Hepatocyte (in vitro differentiated cells): ENCODE measurements at regions not wholly inside any gene's neighbourhood (a gene's known extent, or its start where the extent isn't known, plus 50 kb on each side); places are given as distances from the start of the nearest gene placed in this dataset.

Source experiments
- DNase-seq: peaks from one replicate; pipeline ENCODE4 v3.0.0-alpha.2; 2016; ENCODE audit warnings: low spot score
- H2AFZ ChIP-seq: fragments of 200-600 bp; sonication (generic); 2 replicates; pipeline ENCODE4 v1.6.0; 2016; ENCODE audit warnings: antibody characterized with exemption, mild to moderate bottlenecking
- H3K27ac ChIP-seq: fragments of 200-600 bp; sonication (generic); 2 replicates; pipeline ENCODE4 v1.5.1; 2016; ENCODE audit warnings: mild to moderate bottlenecking
- H3K27me3 ChIP-seq: fragments of 200-600 bp; sonication (generic); 2 replicates; pipeline ENCODE4 v1.6.1; 2016
- H3K36me3 ChIP-seq: fragments of 200-600 bp; sonication (generic); replicated peaks from 2 replicates; pipeline ENCODE4 v1.5.1; 2016; ENCODE audit warnings: low read depth; ENCODE audit not compliant: insufficient read depth
- H3K4me1 ChIP-seq: fragments of 200-600 bp; sonication (generic); 2 replicates; pipeline ENCODE4 v1.5.1; 2016; ENCODE audit warnings: mild to moderate bottlenecking, moderate library complexity; ENCODE audit not compliant: insufficient read depth
- H3K4me2 ChIP-seq: fragments of 200-600 bp; sonication (generic); 2 replicates; pipeline ENCODE4 v1.6.0; 2016
- H3K4me3 ChIP-seq: fragments of 200-600 bp; sonication (generic); 2 replicates; pipeline ENCODE4 v1.5.1; 2016; ENCODE audit warnings: mild to moderate bottlenecking
- H3K79me2 ChIP-seq: fragments of 200-600 bp; sonication (generic); 2 replicates; pipeline ENCODE4 v1.6.0; 2017; ENCODE audit warnings: mild to moderate bottlenecking
- H3K9me2 ChIP-seq: fragments of 200-600 bp; sonication (generic); replicated peaks from 2 replicates; pipeline ENCODE4 v1.6.0; 2017; ENCODE audit warnings: mild to moderate bottlenecking; ENCODE audit not compliant: insufficient read depth
- H3K9me3 ChIP-seq: fragments of 200-600 bp; sonication (generic); 2 replicates; pipeline ENCODE4 v1.5.1; 2016; ENCODE audit warnings: low read depth, mild to moderate bottlenecking
- H4K20me1 ChIP-seq: fragments of 200-600 bp; sonication (generic); 2 replicates; pipeline ENCODE4 v1.6.0; 2016; ENCODE audit warnings: mild to moderate bottlenecking; ENCODE audit not compliant: insufficient read depth, poor library complexity, severe bottlenecking
- CTCF ChIP-seq: fragments of 200-600 bp; sonication (generic); IDR thresholded peaks from 2 replicates; pipeline ENCODE4 v1.5.1; 2016; ENCODE audit warnings: antibody characterized with exemption, mild to moderate bottlenecking; ENCODE audit not compliant: poor library complexity
- EZH2 ChIP-seq: fragments of 200-600 bp; sonication (generic); IDR thresholded peaks from 2 replicates; pipeline ENCODE4 v1.6.1; 2016; ENCODE audit warnings: antibody characterized with exemption, mild to moderate bottlenecking, borderline replicate concordance
- EZH2phosphoT487 ChIP-seq: fragments of 200-600 bp; sonication (generic); IDR thresholded peaks from one replicate; pipeline ENCODE4 v1.6.1; 2018; ENCODE audit warnings: antibody characterized with exemption, mild to moderate bottlenecking, low read depth, moderate library complexity; ENCODE audit not compliant: unreplicated experiment, severe bottlenecking
- WGBS: methylation state at CpG from one replicate; pipeline ENCODE4 v1.1.6; 2016; ENCODE audit warnings: low lambda C conversion rate; ENCODE audit errors: missing lambda C conversion rate; 5-methylcytosine and 5-hydroxymethylcytosine counted together

GRCh38 chr4:154073107-154073822 lies 284.4 kb upstream of the SFRP2 start:
- TF ChIP-seq EZH2 = no peak

GRCh38 chr4:154067786-154068185 lies 278.9 kb upstream of the SFRP2 start:
- Histone ChIP-seq H3K4me3 (no peak overlapping the region), H3K9me2 (no peaks in the 10 kb centered on the region), H3K9me3 (no peaks in the 10 kb centered on the region), H3K4me2 (no peak overlapping the region), H2AFZ (no peak overlapping the region), H3K27ac (no peak overlapping the region), H3K27me3 (no peaks in the 10 kb centered on the region), H3K36me3 (no peaks in the 10 kb centered on the region), H4K20me1 (no peaks in the 10 kb centered on the region), H3K4me1 (no peaks in the 10 kb centered on the region), H3K79me2 (no peaks in the 10 kb centered on the region)
- no peak for DNase-seq
- no peak for TF ChIP-seq EZH2
- no peak for TF ChIP-seq CTCF
- TF ChIP-seq EZH2phosphoT487 = no peak

More at GRCh38 chr4:154073107-154073822, 284.4 kb upstream of the SFRP2 start:
- Histone ChIP-seq H3K4me3 (no peak overlapping the region), H3K27ac (no peak overlapping the region), H3K4me1 (no peaks in the 10 kb centered on the region), H4K20me1 (no peaks in the 10 kb centered on the region), H3K9me2 (no peaks in the 10 kb centered on the region), H3K4me2 (no peak overlapping the region), H2AFZ (no peak overlapping the region), H3K9me3 (no peaks in the 10 kb centered on the region), H3K36me3 (no peaks in the 10 kb centered on the region), H3K79me2 (no peaks in the 10 kb centered on the region), H3K27me3 (no peaks in the 10 kb centered on the region)
- no peak for DNase-seq
- WGBS = 87% methylated on average over 4 of the region's 4 CpGs

DNA sequence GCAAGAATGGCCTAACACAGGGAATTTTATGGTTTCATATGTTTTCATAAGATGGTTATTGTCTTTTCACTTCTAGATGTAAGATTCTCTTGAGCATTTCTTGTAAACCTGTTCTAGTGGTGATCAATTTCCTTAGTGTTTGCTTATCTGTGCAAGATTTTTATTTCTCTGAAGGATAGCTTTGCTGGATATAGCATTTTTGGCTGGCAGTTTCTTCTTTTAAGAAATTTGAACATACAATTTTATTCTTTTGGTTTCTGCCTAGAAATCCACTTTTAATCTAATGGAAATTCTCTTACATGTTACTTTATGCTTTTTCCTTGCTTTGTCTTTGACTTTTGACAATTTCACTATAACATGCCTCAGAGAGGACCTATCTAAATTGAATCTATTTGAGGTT lies 276.5 kb upstream of the SFRP2 start:
- TF ChIP-seq CTCF (no peak), EZH2 (no peak), EZH2phosphoT487 (no peak)
- Histone ChIP-seq H3K9me2 (no peaks in the 10 kb centered on the region), H4K20me1 (no peaks in the 10 kb centered on the region), H2AFZ (no peak overlapping the region), H3K36me3 (no peaks in the 10 kb centered on the region), H3K27me3 (no peaks in the 10 kb centered on the region), H3K4me3 (no peak overlapping the region), H3K9me3 (no peaks in the 10 kb centered on the region), H3K27ac (no peak overlapping the region), H3K4me1 (no peaks in the 10 kb centered on the region), H3K4me2 (no peak overlapping the region), H3K79me2 (no peaks in the 10 kb centered on the region)
- DNase-seq = no peak

DNA sequence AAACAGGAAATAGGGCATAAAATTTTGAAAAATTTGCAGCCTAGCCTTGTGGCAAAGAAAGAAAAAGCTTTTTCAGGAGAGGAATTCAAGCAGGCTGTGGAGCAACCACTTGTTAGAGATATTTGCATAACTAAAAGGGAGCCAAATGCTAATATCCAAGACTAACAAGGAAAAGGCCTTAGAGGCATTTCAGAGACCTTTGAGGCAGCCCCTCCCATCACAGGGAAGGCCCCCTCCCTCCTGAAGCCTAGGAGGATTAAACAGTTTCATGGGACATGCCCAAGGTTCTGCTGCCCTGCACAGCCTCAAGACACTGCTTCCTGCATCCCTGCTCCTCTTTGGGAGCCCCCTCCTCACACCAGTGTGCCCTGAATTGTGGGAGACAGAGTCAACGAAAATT lies 275.4 kb upstream of the SFRP2 start:
- H3K36me3 ChIP-seq = no peaks in the 10 kb centered on the region
- H4K20me1 ChIP-seq = no peaks in the 10 kb centered on the region
- no peaks in the 10 kb centered on the region for H3K79me2 ChIP-seq
- no peak overlapping the region for H3K27ac ChIP-seq
- no peak overlapping the region for H2AFZ ChIP-seq
- no peak overlapping the region for H3K4me2 ChIP-seq
- H3K4me1 ChIP-seq = no peaks in the 10 kb centered on the region
- no peaks in the 10 kb centered on the region for H3K9me3 ChIP-seq
- TF ChIP-seq CTCF (no peak), EZH2 (no peak), EZH2phosphoT487 (no peak)
- H3K27me3 ChIP-seq = no peaks in the 10 kb centered on the region
- no peaks in the 10 kb centered on the region for H3K9me2 ChIP-seq
- no peak for DNase-seq
- H3K4me3 ChIP-seq = no peak overlapping the region
- 60% methylated on average over 1 of the region's 1 CpG for WGBS
